ENCODE measurements at regions not wholly inside any gene's neighbourhood (a gene's known extent, or its start where the extent isn't known, plus 50 kb on each side); places are given as distances from the start of the nearest gene placed in this dataset.

GRCh38 chr11:70879601-70880285, 372.6 kb downstream of the SHANK2 start:
- Histone ChIP-seq H3K27me3 (ENCODE audit: control insufficient read depth in 2 of 2, insufficient read depth in 2 of 2, low read length in 2 of 2) (no peaks in the 10 kb centered on the region), H3K27ac (ENCODE audit: low read depth, low read length) (no peak overlapping the region), H3K9me3 (ENCODE audit: control insufficient read depth in 2 of 3, low read length in 3 of 3) (no peaks in the 10 kb centered on the region), H3K4me1 (ENCODE audit: control insufficient read depth in 2 of 2, insufficient read depth in 2 of 2, low read length in 2 of 2) (no peaks in the 10 kb centered on the region), H3K36me3 (ENCODE audit: control insufficient read depth in 2 of 3, insufficient read depth in 3 of 3, low read length in 3 of 3) (no peaks in the 10 kb centered on the region), H3K4me3 (ENCODE audit: low read length) (no peak overlapping the region)
- CTCF ChIA-PET: no interaction called here
- Mint-ChIP-seq H3K36me3 (no peaks in the 10 kb centered on the region), H3K27me3 (peaks cover 0 to 9% (median 4%) of the 10 kb centered on the region in 5 donors), H3K27ac (no peak overlapping the region), H3K4me3 (no peak overlapping the region), H3K4me1 (no peaks in the 10 kb centered on the region), H3K9me3 (peaks cover 0 to 3% (median 0%) of the 10 kb centered on the region in 11 donors)
- POLR2A ChIA-PET: no interaction called here
- ATAC-seq: no peak
- DNase-seq: no peak
- intact Hi-C loops (cut with micrococcal nuclease): no loop called here

GRCh38 chr11:70880416-70880815, 372.0 kb downstream of the SHANK2 start:
- Mint-ChIP-seq H3K36me3 (no peaks in the 10 kb centered on the region), H3K27ac (no peak overlapping the region), H3K9me3 (peaks cover 0 to 3% (median 0%) of the 10 kb centered on the region in 11 donors), H3K4me3 (no peak overlapping the region), H3K27me3 (peaks cover 0 to 12% (median 4%) of the 10 kb centered on the region in 5 donors), H3K4me1 (no peaks in the 10 kb centered on the region)
- H3K27me3 ChIP-seq (ENCODE audit: control insufficient read depth in 2 of 2, insufficient read depth in 2 of 2, low read length in 2 of 2): no peaks in the 10 kb centered on the region
- no peaks in the 10 kb centered on the region for H3K36me3 ChIP-seq (ENCODE audit: control insufficient read depth in 2 of 3, insufficient read depth in 3 of 3, low read length in 3 of 3)
- H3K4me3 ChIP-seq (ENCODE audit: low read length): no peak overlapping the region
- CTCF ChIA-PET: no interaction called here
- H3K27ac ChIP-seq (ENCODE audit: low read depth, low read length): no peak overlapping the region
- ATAC-seq: no peak
- no peaks in the 10 kb centered on the region for H3K4me1 ChIP-seq (ENCODE audit: control insufficient read depth in 2 of 2, insufficient read depth in 2 of 2, low read length in 2 of 2)
- no peaks in the 10 kb centered on the region for H3K9me3 ChIP-seq (ENCODE audit: control insufficient read depth in 2 of 3, low read length in 3 of 3)
- DNase-seq: no peak
- intact Hi-C loops (cut with micrococcal nuclease): no loop called here
- POLR2A ChIA-PET: no interaction called here

GRCh38 chr11:70881948-70882715, 370.2 kb downstream of the SHANK2 start:
- intact Hi-C loops (cut with micrococcal nuclease): no loop called here
- ATAC-seq: no peak

GRCh38 chr11:70882716-70883085, 369.7 kb downstream of the SHANK2 start:
- Mint-ChIP-seq H3K9me3 (peaks cover 0 to 1% (median 0%) of the 10 kb centered on the region in 11 donors), H3K27ac (no peak overlapping the region), H3K4me1 (no peaks in the 10 kb centered on the region), H3K36me3 (no peaks in the 10 kb centered on the region), H3K4me3 (no peak overlapping the region), H3K27me3 (peaks cover 0 to 12% (median 2%) of the 10 kb centered on the region in 5 donors)
- H3K27ac ChIP-seq (ENCODE audit: low read depth, low read length): no peak overlapping the region
- H3K4me1 ChIP-seq (ENCODE audit: control insufficient read depth in 2 of 2, insufficient read depth in 2 of 2, low read length in 2 of 2): no peaks in the 10 kb centered on the region
- ATAC-seq: no peak
- intact Hi-C loops (cut with micrococcal nuclease): no loop called here
- H3K27me3 ChIP-seq (ENCODE audit: control insufficient read depth in 2 of 2, insufficient read depth in 2 of 2, low read length in 2 of 2): no peaks in the 10 kb centered on the region
- CTCF ChIA-PET: no interaction called here
- POLR2A ChIA-PET: no interaction called here
- DNase-seq: no peak
- H3K4me3 ChIP-seq (ENCODE audit: low read length): no peak overlapping the region
- no peaks in the 10 kb centered on the region for H3K36me3 ChIP-seq (ENCODE audit: control insufficient read depth in 2 of 3, insufficient read depth in 3 of 3, low read length in 3 of 3)
- H3K9me3 ChIP-seq (ENCODE audit: control insufficient read depth in 2 of 3, low read length in 3 of 3): no peaks in the 10 kb centered on the region

More at GRCh38 chr11:70881948-70882715, 370.2 kb downstream of the SHANK2 start:
- DNase-seq: no peak
- H3K36me3 ChIP-seq (ENCODE audit: control insufficient read depth in 2 of 3, insufficient read depth in 3 of 3, low read length in 3 of 3): no peaks in the 10 kb centered on the region
- H3K27ac Mint-ChIP-seq: no peak overlapping the region
- ChIA-PET CTCF (no interaction called here), POLR2A (no interaction called here)
- no peaks in the 10 kb centered on the region for H3K4me1 Mint-ChIP-seq
- no peaks in the 10 kb centered on the region for H3K27me3 ChIP-seq (ENCODE audit: control insufficient read depth in 2 of 2, insufficient read depth in 2 of 2, low read length in 2 of 2)
- H3K9me3 Mint-ChIP-seq: peaks cover 0 to 3% (median 0%) of the 10 kb centered on the region in 11 donors
- H3K36me3 Mint-ChIP-seq: no peaks in the 10 kb centered on the region
- H3K9me3 ChIP-seq (ENCODE audit: control insufficient read depth in 2 of 3, low read length in 3 of 3): no peaks in the 10 kb centered on the region
- H3K4me3 ChIP-seq (ENCODE audit: low read length): no peak overlapping the region
- peaks cover 0 to 12% (median 4%) of the 10 kb centered on the region in 5 donors for H3K27me3 Mint-ChIP-seq
- H3K27ac ChIP-seq (ENCODE audit: low read depth, low read length): no peak overlapping the region
- no peaks in the 10 kb centered on the region for H3K4me1 ChIP-seq (ENCODE audit: control insufficient read depth in 2 of 2, insufficient read depth in 2 of 2, low read length in 2 of 2)
- no peak overlapping the region for H3K4me3 Mint-ChIP-seq

GRCh38 chr11:70883323-70883940, 368.9 kb downstream of the SHANK2 start:
- H3K27me3 ChIP-seq (ENCODE audit: control insufficient read depth in 2 of 2, insufficient read depth in 2 of 2, low read length in 2 of 2): no peaks in the 10 kb centered on the region
- no peaks in the 10 kb centered on the region for H3K9me3 ChIP-seq (ENCODE audit: control insufficient read depth in 2 of 3, low read length in 3 of 3)
- Mint-ChIP-seq H3K9me3 (peaks cover 0 to 1% (median 0%) of the 10 kb centered on the region in 11 donors), H3K4me3 (no peak overlapping the region), H3K36me3 (no peaks in the 10 kb centered on the region), H3K4me1 (no peaks in the 10 kb centered on the region), H3K27ac (no peak overlapping the region), H3K27me3 (peaks cover 0 to 12% (median 4%) of the 10 kb centered on the region in 5 donors)
- CTCF ChIA-PET: no interaction called here
- ATAC-seq: no peak
- H3K27ac ChIP-seq (ENCODE audit: low read depth, low read length): no peak overlapping the region
- POLR2A ChIA-PET: no interaction called here
- H3K36me3 ChIP-seq (ENCODE audit: control insufficient read depth in 2 of 3, insufficient read depth in 3 of 3, low read length in 3 of 3): no peaks in the 10 kb centered on the region
- intact Hi-C loops (cut with micrococcal nuclease): no loop called here
- H3K4me3 ChIP-seq (ENCODE audit: low read length): no peak overlapping the region
- DNase-seq: no peak
- no peaks in the 10 kb centered on the region for H3K4me1 ChIP-seq (ENCODE audit: control insufficient read depth in 2 of 2, insufficient read depth in 2 of 2, low read length in 2 of 2)

- DNase-seq: no peak
- Histone ChIP-seq H3K27ac (ENCODE audit: low read depth, low read length) (no peak overlapping the region), H3K27me3 (ENCODE audit: control insufficient read depth in 2 of 2, insufficient read depth in 2 of 2, low read length in 2 of 2) (no peaks in the 10 kb centered on the region), H3K4me3 (ENCODE audit: low read length) (no peak overlapping the region), H3K4me1 (ENCODE audit: control insufficient read depth in 2 of 2, insufficient read depth in 2 of 2, low read length in 2 of 2) (no peaks in the 10 kb centered on the region), H3K9me3 (ENCODE audit: control insufficient read depth in 2 of 3, low read length in 3 of 3) (no peaks in the 10 kb centered on the region), H3K36me3 (ENCODE audit: control insufficient read depth in 2 of 3, insufficient read depth in 3 of 3, low read length in 3 of 3) (no peaks in the 10 kb centered on the region)
- ChIA-PET POLR2A (no interaction called here), CTCF (no interaction called here)
- no peaks in the 10 kb centered on the region for H3K36me3 Mint-ChIP-seq
- ATAC-seq: no peak
- no peak overlapping the region for H3K27ac Mint-ChIP-seq
- intact Hi-C loops (cut with micrococcal nuclease): no loop called here
- no peak overlapping the region for H3K4me3 Mint-ChIP-seq
- H3K4me1 Mint-ChIP-seq: no peaks in the 10 kb centered on the region
- peaks cover 0 to 1% (median 0%) of the 10 kb centered on the region in 11 donors for H3K9me3 Mint-ChIP-seq
- H3K27me3 Mint-ChIP-seq: peaks cover 0 to 12% (median 4%) of the 10 kb centered on the region in 5 donors
Observed at GRCh38 chr11:70883973-70884623, 368.3 kb downstream of the SHANK2 start.
